Hypothalamus (tissue), 51 donors: ENCODE measurements at regions not wholly inside any gene's neighbourhood (a gene's known extent, or its start where the extent isn't known, plus 50 kb on each side); places are given as distances from the start of the nearest gene placed in this dataset.
"Not testable (repeated sequence)": the region's sequence is repeated elsewhere in the genome, so short reads cannot be mapped to it uniquely, and the experiment has no call there.

ENCODE experiments used
- DNase-seq, 51 donors: peaks; one replicate each; lab custom pipeline; 2025; lab: John Stamatoyannopoulos, UW

- no peak for DNase-seq
Measured at GRCh38 chr9:24073666-24074065, 247.6 kb upstream of the ELAVL2 start.

- DNase-seq: no peak
Measured at GRCh38 chr9:24073007-24073592, 247.1 kb upstream of the ELAVL2 start.

- no peak for DNase-seq
Measured at GRCh38 chr9:24071716-24072115, 245.7 kb upstream of the ELAVL2 start.

- no peak for DNase-seq
Measured at GRCh38 chr9:24071091-24071490, 245.1 kb upstream of the ELAVL2 start.

- DNase-seq: not testable (repeated sequence)
Measured at GRCh38 chr9:24067107-24067506, 241.1 kb upstream of the ELAVL2 start.

GRCh38 chr9:24059651-24060050, 233.6 kb upstream of the ELAVL2 start:
- no peak for DNase-seq

- no peak for DNase-seq
Measured at GRCh38 chr9:24051587-24051986, 225.5 kb upstream of the ELAVL2 start.

GRCh38 chr9:24050239-24050638, 224.2 kb upstream of the ELAVL2 start:
- not testable (repeated sequence) for DNase-seq

GRCh38 chr9:24045150-24045549, 219.1 kb upstream of the ELAVL2 start:
- no peak for DNase-seq

GRCh38 chr9:24044576-24044975, 218.5 kb upstream of the ELAVL2 start:
- no peak for DNase-seq

GRCh38 chr9:24041160-24041690, 215.2 kb upstream of the ELAVL2 start:
- no peak for DNase-seq

- DNase-seq: no peak
Measured at GRCh38 chr9:24036459-24036858, 210.4 kb upstream of the ELAVL2 start.

- DNase-seq: no peak
Measured at GRCh38 chr9:24035816-24036215, 209.8 kb upstream of the ELAVL2 start.

GRCh38 chr9:24011881-24012280, 185.8 kb upstream of the ELAVL2 start:
- DNase-seq: no peak

- no peak for DNase-seq
Measured at GRCh38 chr9:24011009-24011717, 185.1 kb upstream of the ELAVL2 start.

- DNase-seq: no peak
Measured at GRCh38 chr9:24009322-24009721, 183.3 kb upstream of the ELAVL2 start.

- DNase-seq: no peak
Measured at GRCh38 chr9:24007185-24007584, 181.1 kb upstream of the ELAVL2 start.

- DNase-seq: not testable (repeated sequence)
Measured at GRCh38 chr9:23991874-23992273, 165.8 kb upstream of the ELAVL2 start.

GRCh38 chr9:23979491-23979890, 153.5 kb upstream of the ELAVL2 start:
- DNase-seq: no peak

- no peak for DNase-seq
Measured at GRCh38 chr9:23962101-23962500, 136.1 kb upstream of the ELAVL2 start.

GRCh38 chr9:23945897-23946296, 119.9 kb upstream of the ELAVL2 start:
- DNase-seq: no peak

- DNase-seq: no peak
Measured at GRCh38 chr9:23941051-23941450, 115.0 kb upstream of the ELAVL2 start.
